Right atrium auricular region (tissue), 2 donors: ENCODE measurements at regions not wholly inside any gene's neighbourhood (a gene's known extent, or its start where the extent isn't known, plus 50 kb on each side); places are given as distances from the start of the nearest gene placed in this dataset.
A peak's percentile ranks its signal among the peaks of the same experiment; 100 is the strongest.

Experiments used
- DNase-seq: peaks from one replicate; pipeline ENCODE4 v3.0.0-alpha.2; 2019; ENCODE audit warnings: low spot score
- H3K27ac ChIP-seq, 2 donors: fragments of 200-600 bp; sonication (generic); 1 replicate in 1 of 2; 2 replicates in 1 of 2; pipeline ENCODE4 v1.5.1; 2016 to 2019
- H3K27me3 ChIP-seq, 2 donors: fragments of 200-600 bp; sonication (generic); one replicate each; pipeline versions ENCODE4 v1.5.1 to v1.6.0; 2017 to 2019
- H3K36me3 ChIP-seq: fragments of 200-600 bp; sonication (generic); one replicate; pipeline ENCODE4 v1.5.1; 2016
- H3K4me1 ChIP-seq, 2 donors: fragments of 200-600 bp; sonication (generic); one replicate each; pipeline versions ENCODE4 v1.5.1 to v1.6.0; 2017 to 2019
- H3K4me3 ChIP-seq, 2 donors: fragments of 200-600 bp; sonication (generic); 1 replicate in 1 of 2; 2 replicates in 1 of 2; pipeline ENCODE4 v1.5.1; 2017 to 2019; ENCODE audit warnings: mild to moderate bottlenecking in 1 of 2, moderate library complexity in 1 of 2
- H3K9me3 ChIP-seq, 2 donors: fragments of 200-600 bp; sonication (generic); one replicate each; pipeline ENCODE4 v1.5.1; 2019
- CTCF ChIP-seq, 2 donors: fragments of 200-600 bp; sonication (generic); IDR thresholded peaks; one replicate each; pipeline ENCODE4 v1.5.1; 2019; ENCODE audit warnings: antibody characterized with exemption in 2 of 2

GRCh38 chr10:30256084-30256483, 93.0 kb downstream of the MTPAP start:
- no peak for TF ChIP-seq CTCF (IDR thresholded peaks at IDR 0.05)
- Histone ChIP-seq H3K27ac (no peak overlapping the region), H3K9me3 (peaks cover 0 to 24% of the 10 kb centered on the region in 2 donors), H3K36me3 (no peaks in the 10 kb centered on the region), H3K4me1 (no peaks in the 10 kb centered on the region), H3K4me3 (no peak overlapping the region), H3K27me3 (no peaks in the 10 kb centered on the region)
- DNase-seq: no peak

GRCh38 chr10:30254926-30255325, 94.2 kb downstream of the MTPAP start:
- H3K9me3 ChIP-seq: peaks cover 0 to 24% of the 10 kb centered on the region in 2 donors
- no peaks in the 10 kb centered on the region for H3K36me3 ChIP-seq
- no peaks in the 10 kb centered on the region for H3K4me1 ChIP-seq
- H3K4me3 ChIP-seq: no peak overlapping the region
- H3K27me3 ChIP-seq: no peaks in the 10 kb centered on the region
- DNase-seq: no peak
- H3K27ac ChIP-seq: no peak overlapping the region
- no peak for TF ChIP-seq CTCF (IDR thresholded peaks at IDR 0.05)

GRCh38 chr10:30248728-30249127, 100.3 kb downstream of the MTPAP start:
- TF ChIP-seq CTCF (IDR thresholded peaks at IDR 0.05): no peak
- no peak for DNase-seq
- Histone ChIP-seq H3K27ac (no peak overlapping the region), H3K4me1 (no peaks in the 10 kb centered on the region), H3K4me3 (no peak overlapping the region), H3K36me3 (no peaks in the 10 kb centered on the region), H3K9me3 (peaks cover 0 to 18% of the 10 kb centered on the region in 2 donors), H3K27me3 (no peaks in the 10 kb centered on the region)

GRCh38 chr10:30247704-30248103, 101.4 kb downstream of the MTPAP start:
- Histone ChIP-seq H3K27ac (no peak overlapping the region), H3K4me1 (no peaks in the 10 kb centered on the region), H3K4me3 (no peak overlapping the region), H3K9me3 (peaks cover 0 to 9% of the 10 kb centered on the region in 2 donors), H3K36me3 (no peaks in the 10 kb centered on the region), H3K27me3 (no peaks in the 10 kb centered on the region)
- DNase-seq: no peak
- no peak for TF ChIP-seq CTCF (IDR thresholded peaks at IDR 0.05)

- Histone ChIP-seq H3K4me1 (no peaks in the 10 kb centered on the region), H3K9me3 (no peaks in the 10 kb centered on the region), H3K4me3 (no peak overlapping the region), H3K27me3 (no peaks in the 10 kb centered on the region), H3K27ac (no peak overlapping the region), H3K36me3 (no peaks in the 10 kb centered on the region)
- no peak for DNase-seq
- TF ChIP-seq CTCF (IDR thresholded peaks at IDR 0.05): peak in 1 of 2 donors; percentile 6
Observed at GRCh38 chr10:30241422-30242110, 107.5 kb downstream of the MTPAP start.

- H3K27me3 ChIP-seq: no peaks in the 10 kb centered on the region
- no peak for DNase-seq
- H3K36me3 ChIP-seq: no peaks in the 10 kb centered on the region
- no peak for TF ChIP-seq CTCF (IDR thresholded peaks at IDR 0.05)
- H3K4me3 ChIP-seq: no peak overlapping the region
- H3K27ac ChIP-seq: no peak overlapping the region
- H3K4me1 ChIP-seq: no peaks in the 10 kb centered on the region
- H3K9me3 ChIP-seq: no peaks in the 10 kb centered on the region
Observed at GRCh38 chr10:30238836-30239235, 110.2 kb downstream of the MTPAP start.
